Cardiac muscle cell (in vitro differentiated cells and primary cell): ENCODE measurements at regions not wholly inside any gene's neighbourhood (a gene's known extent, or its start where the extent isn't known, plus 50 kb on each side); places are given as distances from the start of the nearest gene placed in this dataset.

Experiments
- DNase-seq, 2 donors: peaks; one replicate each; pipeline versions ENCODE4 v3.0.0 to v3.0.0-alpha.2; 2010 to 2017; ENCODE audit warnings: low read depth in 1 of 2, low spot score in 1 of 2
- H3K27ac ChIP-seq: fragments of 200-600 bp; sonication (generic); 2 replicates; pipeline ENCODE4 v1.5.1; 2016
- H3K27me3 ChIP-seq: fragments of 200-600 bp; sonication (generic); 2 replicates; pipeline ENCODE4 v1.6.0; 2016; ENCODE audit warnings: control low read depth
- H3K36me3 ChIP-seq: fragments of 200-600 bp; sonication (generic); 2 replicates; pipeline ENCODE4 v1.5.1; 2016; ENCODE audit warnings: control low read depth
- H3K4me1 ChIP-seq: fragments of 200-600 bp; sonication (generic); 2 replicates; pipeline ENCODE4 v1.8.1; 2017; ENCODE audit warnings: low read depth, mild to moderate bottlenecking, mixed run types
- H3K4me3 ChIP-seq: fragments of 200-600 bp; sonication (generic); 2 replicates; pipeline ENCODE4 v1.5.1; 2016; ENCODE audit warnings: mild to moderate bottlenecking
- H3K9me3 ChIP-seq: fragments of 200-600 bp; sonication (generic); 2 replicates; pipeline ENCODE4 v1.5.1; 2017; ENCODE audit warnings: low read depth, mild to moderate bottlenecking, control low read depth
- TF ChIP-seq, protein P1 (sequence below): IDR thresholded peaks from 2 replicates; pipeline ENCODE4 v1.5.1; 2012; ENCODE audit warnings: low read depth, mild to moderate bottlenecking, low read length

DNA sequence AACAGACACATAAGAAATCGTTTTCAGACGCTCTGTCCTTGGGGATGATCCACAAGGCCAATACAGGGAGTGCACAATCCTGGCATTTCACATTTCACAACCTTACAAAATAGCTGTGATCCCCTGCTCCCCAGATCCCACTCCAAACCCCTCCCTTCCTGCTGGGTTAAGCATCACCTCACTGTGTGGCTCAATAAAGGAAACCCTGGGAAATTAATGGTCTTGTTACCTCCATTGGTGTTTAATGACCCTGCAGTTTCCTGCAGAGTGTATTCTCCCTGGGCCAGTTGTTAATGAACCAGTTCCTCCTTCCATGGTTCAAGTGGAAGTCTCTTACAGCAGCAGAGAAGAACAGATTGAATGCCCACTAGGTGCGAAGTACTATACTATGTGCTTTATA lies 334.7 kb downstream of the OMA1 start:
- Histone ChIP-seq H3K4me1 (no peaks in the 10 kb centered on the region), H3K27ac (no peak overlapping the region), H3K9me3 (no peaks in the 10 kb centered on the region), H3K4me3 (no peak overlapping the region), H3K36me3 (no peaks in the 10 kb centered on the region), H3K27me3 (peaks cover 8% of the 10 kb centered on the region)
- DNase-seq, result no peak
- TF ChIP-seq, protein P1, sequence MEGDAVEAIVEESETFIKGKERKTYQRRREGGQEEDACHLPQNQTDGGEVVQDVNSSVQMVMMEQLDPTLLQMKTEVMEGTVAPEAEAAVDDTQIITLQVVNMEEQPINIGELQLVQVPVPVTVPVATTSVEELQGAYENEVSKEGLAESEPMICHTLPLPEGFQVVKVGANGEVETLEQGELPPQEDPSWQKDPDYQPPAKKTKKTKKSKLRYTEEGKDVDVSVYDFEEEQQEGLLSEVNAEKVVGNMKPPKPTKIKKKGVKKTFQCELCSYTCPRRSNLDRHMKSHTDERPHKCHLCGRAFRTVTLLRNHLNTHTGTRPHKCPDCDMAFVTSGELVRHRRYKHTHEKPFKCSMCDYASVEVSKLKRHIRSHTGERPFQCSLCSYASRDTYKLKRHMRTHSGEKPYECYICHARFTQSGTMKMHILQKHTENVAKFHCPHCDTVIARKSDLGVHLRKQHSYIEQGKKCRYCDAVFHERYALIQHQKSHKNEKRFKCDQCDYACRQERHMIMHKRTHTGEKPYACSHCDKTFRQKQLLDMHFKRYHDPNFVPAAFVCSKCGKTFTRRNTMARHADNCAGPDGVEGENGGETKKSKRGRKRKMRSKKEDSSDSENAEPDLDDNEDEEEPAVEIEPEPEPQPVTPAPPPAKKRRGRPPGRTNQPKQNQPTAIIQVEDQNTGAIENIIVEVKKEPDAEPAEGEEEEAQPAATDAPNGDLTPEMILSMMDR, result no peak

DNA sequence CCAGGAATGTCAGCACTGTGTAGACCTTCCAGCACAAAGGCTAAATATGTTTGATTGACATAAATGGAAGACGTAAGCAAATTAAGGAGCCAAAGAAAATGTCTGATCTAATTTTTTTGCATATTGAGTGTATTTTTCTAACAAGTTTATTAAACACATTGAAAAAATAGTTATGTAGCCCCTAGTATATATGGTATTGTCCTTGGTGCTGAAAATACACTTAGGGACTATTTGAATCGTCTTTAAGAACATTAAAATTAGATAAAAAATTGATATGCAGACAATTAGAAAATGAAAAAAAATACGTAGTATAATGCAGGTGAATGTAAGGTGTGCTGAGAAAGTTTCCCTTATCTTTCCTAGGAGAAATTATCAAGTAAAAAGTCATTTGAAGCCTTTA lies 337.0 kb downstream of the OMA1 start:
- Histone ChIP-seq H3K27ac (no peak overlapping the region), H3K9me3 (no peaks in the 10 kb centered on the region), H3K36me3 (no peaks in the 10 kb centered on the region), H3K27me3 (peaks cover 8% of the 10 kb centered on the region), H3K4me1 (no peaks in the 10 kb centered on the region), H3K4me3 (no peak overlapping the region)
- TF ChIP-seq, protein P1, result no peak
- DNase-seq, result peak in 1 of 2 donors; percentile 1

DNA sequence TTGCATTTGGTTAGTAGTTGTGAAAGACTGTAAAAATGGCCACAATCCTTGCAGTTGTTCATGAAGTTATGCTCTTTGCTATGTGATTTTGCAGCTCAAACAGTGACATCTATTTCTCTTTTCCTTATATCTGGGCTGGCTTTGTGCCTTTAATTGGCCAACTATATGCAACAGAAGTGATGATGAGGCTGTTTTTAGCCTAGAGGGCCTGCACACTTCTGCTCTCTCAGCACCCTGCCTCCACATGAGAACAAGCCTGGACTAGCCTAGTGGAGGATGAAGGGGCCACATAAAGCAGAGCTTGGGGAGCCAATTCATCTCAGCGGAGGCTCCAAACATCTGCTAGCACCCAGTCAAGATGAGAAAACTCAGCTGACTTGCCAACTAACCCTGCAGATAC lies 339.8 kb downstream of the OMA1 start:
- no peaks in the 10 kb centered on the region for H3K4me1 ChIP-seq
- no peak overlapping the region for H3K4me3 ChIP-seq
- H3K9me3 ChIP-seq, result no peaks in the 10 kb centered on the region
- TF ChIP-seq, protein P1, result no peak
- H3K27ac ChIP-seq, result no peak overlapping the region
- no peak for DNase-seq
- H3K36me3 ChIP-seq, result no peaks in the 10 kb centered on the region
- H3K27me3 ChIP-seq, result peaks cover 8% of the 10 kb centered on the region

DNA sequence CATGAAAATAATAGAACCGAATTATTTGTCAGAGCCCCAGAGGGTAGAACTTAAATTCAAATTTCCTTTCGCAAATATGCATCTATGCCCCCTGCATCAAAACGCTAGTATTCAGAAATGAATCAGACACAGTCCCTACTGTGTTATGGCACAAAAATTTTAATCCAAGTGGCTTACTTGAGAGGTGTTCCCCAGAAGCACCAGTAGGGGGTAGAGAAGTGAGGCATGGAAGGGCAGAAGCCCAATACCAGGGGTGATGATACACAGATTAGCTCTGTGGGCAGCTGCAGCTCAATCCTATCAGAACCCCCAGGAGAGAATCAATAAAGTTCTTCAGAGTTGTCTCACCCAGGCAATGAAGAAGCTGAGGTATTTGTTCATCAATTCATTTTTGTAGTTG lies 342.2 kb downstream of the OMA1 start:
- Histone ChIP-seq H3K9me3 (no peaks in the 10 kb centered on the region), H3K36me3 (no peaks in the 10 kb centered on the region), H3K27me3 (no peaks in the 10 kb centered on the region), H3K4me1 (no peaks in the 10 kb centered on the region), H3K4me3 (no peak overlapping the region), H3K27ac (no peak overlapping the region)
- TF ChIP-seq, protein P1, result no peak
- no peak for DNase-seq

DNA sequence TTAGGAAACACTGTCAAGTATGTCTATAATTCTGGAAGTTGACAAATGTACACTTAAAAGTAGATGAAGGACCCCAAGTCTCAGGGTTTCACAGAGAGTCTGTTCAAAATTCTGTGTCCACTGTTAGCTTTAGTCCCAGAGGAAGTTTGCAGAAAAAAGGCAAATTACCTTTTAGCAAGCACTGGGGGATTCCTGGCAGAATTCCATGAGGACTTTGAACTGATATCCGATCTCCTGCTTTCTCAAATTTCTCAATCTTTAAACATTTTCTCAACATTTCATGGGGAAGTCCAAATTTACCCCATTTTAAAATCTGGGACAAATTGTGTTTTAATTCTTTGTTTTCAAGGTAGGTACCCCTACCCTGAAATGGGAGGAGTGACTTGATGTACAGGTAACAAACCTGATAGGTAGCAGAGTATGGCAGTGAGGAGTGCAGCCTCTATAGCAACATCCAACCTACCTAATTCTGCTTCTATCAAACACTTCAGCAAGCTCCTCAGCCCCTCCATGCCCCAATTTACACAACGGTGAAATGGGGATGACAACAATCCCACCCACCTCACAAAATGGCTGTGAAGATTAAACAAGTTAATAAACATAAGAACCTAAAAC lies 344.9 kb downstream of the OMA1 start:
- DNase-seq, result no peak
- TF ChIP-seq, protein P1, result no peak
- Histone ChIP-seq H3K27me3 (no peaks in the 10 kb centered on the region), H3K36me3 (no peaks in the 10 kb centered on the region), H3K9me3 (no peaks in the 10 kb centered on the region), H3K4me3 (no peak overlapping the region), H3K27ac (no peak overlapping the region), H3K4me1 (no peaks in the 10 kb centered on the region)
